ENCODE measurements at regions not wholly inside any gene's neighbourhood (a gene's known extent, or its start where the extent isn't known, plus 50 kb on each side); places are given as distances from the start of the nearest gene placed in this dataset.

DNA sequence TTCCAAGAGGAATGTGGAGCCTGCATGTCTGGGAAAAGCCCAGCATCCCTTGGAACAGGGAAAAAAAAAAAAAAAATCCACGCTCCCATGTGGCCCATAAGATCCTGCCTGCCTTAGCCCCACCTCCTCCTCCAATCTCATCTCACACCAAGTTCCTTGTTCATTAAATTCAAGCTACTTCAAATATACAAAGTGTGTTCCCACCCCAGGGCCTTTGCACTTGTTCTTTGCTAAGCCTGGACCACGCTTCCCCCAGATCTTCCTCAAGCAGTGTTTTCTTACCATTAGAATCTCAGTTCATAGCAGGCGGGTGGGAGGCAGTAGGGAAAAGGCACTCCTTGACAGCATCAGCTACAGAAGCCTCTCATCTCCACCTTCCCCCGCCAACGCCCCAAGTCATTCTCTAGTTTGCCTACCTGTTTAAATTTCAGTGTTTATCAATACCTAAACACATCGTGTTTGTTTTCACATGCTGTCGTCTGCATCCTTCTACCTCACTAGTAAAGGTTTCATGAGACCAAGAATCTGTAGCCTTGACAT lies 262.8 kb downstream of the FGFR2 start:
- TF ChIP-seq, protein P1, sequence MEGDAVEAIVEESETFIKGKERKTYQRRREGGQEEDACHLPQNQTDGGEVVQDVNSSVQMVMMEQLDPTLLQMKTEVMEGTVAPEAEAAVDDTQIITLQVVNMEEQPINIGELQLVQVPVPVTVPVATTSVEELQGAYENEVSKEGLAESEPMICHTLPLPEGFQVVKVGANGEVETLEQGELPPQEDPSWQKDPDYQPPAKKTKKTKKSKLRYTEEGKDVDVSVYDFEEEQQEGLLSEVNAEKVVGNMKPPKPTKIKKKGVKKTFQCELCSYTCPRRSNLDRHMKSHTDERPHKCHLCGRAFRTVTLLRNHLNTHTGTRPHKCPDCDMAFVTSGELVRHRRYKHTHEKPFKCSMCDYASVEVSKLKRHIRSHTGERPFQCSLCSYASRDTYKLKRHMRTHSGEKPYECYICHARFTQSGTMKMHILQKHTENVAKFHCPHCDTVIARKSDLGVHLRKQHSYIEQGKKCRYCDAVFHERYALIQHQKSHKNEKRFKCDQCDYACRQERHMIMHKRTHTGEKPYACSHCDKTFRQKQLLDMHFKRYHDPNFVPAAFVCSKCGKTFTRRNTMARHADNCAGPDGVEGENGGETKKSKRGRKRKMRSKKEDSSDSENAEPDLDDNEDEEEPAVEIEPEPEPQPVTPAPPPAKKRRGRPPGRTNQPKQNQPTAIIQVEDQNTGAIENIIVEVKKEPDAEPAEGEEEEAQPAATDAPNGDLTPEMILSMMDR (IDR thresholded peaks at IDR 0.05) = no peak
- no peak for TF ChIP-seq POLR2A (IDR thresholded peaks at IDR 0.05)

All from thyroid gland (tissue), 4 donors.